HL-60 (cell line): ENCODE measurements at regions not wholly inside any gene's neighbourhood (a gene's known extent, or its start where the extent isn't known, plus 50 kb on each side); places are given as distances from the start of the nearest gene placed in this dataset.

Source experiments
- CTCF ChIP-seq: IDR thresholded peaks from one replicate; pipeline ENCODE4 v1.5.1; 2011; ENCODE audit warnings: low read length, control low read depth, inconsistent platforms; ENCODE audit not compliant: insufficient read depth
- GABPA ChIP-seq: IDR thresholded peaks from 2 replicates; pipeline ENCODE4 v1.6.1; 2012; ENCODE audit warnings: low read depth
- POLR2AphosphoS5 ChIP-seq: IDR thresholded peaks from 2 replicates; pipeline ENCODE4 v1.6.1; 2012; ENCODE audit warnings: low read depth
- REST ChIP-seq: IDR thresholded peaks from 2 replicates; pipeline ENCODE4 v1.6.1; 2012; ENCODE audit warnings: low read depth; ENCODE audit not compliant: insufficient replicate concordance

- TF ChIP-seq CTCF (no peak), POLR2AphosphoS5 (no peak), GABPA (no peak), REST (no peak)
Observed at GRCh38 chr3:139173372-139174108, 128.8 kb upstream of the PRR23C start.
